Breast epithelium (tissue), 4 donors: ENCODE measurements at regions not wholly inside any gene's neighbourhood (a gene's known extent, or its start where the extent isn't known, plus 50 kb on each side); places are given as distances from the start of the nearest gene placed in this dataset.
"Not testable (repeated sequence)": the region's sequence is repeated elsewhere in the genome, so short reads cannot be mapped to it uniquely, and the experiment has no call there.

Experiments
- DNase-seq, 2 donors: peaks; one replicate each; pipeline ENCODE4 v3.0.0-alpha.2; 2019; ENCODE audit warnings: low spot score in 2 of 2
- H3K27ac ChIP-seq, 2 donors: fragments of 200-600 bp; sonication (generic) in 1 of 2; one replicate each; pipeline ENCODE4 v1.5.1; 2016 to 2019; ENCODE audit warnings: mild to moderate bottlenecking in 1 of 2
- H3K27me3 ChIP-seq, 2 donors: fragments of 200-600 bp; sonication (generic) in 1 of 2; one replicate each; pipeline versions ENCODE4 v1.5.1 to v1.6.0; 2017 to 2019; ENCODE audit warnings: control low read depth in 1 of 2, mild to moderate bottlenecking in 1 of 2
- H3K36me3 ChIP-seq: fragments of 200-600 bp; one replicate; pipeline ENCODE4 v1.5.1; 2019
- H3K4me1 ChIP-seq, 2 donors: fragments of 200-600 bp; sonication (generic); one replicate each; pipeline ENCODE4 v1.5.1; 2016 to 2019; ENCODE audit warnings: control low read depth in 1 of 2
- H3K4me3 ChIP-seq, 3 donors: fragments of 200-600 bp; sonication (generic); 1 replicate in 2 of 3; 2 replicates in 1 of 3; pipeline ENCODE4 v1.5.1; 2016 to 2019; ENCODE audit warnings: mild to moderate bottlenecking in 3 of 3, moderate library complexity in 2 of 3
- H3K9me3 ChIP-seq, 2 donors: fragments of 200-600 bp; sonication (generic) in 1 of 2; one replicate each; pipeline ENCODE4 v1.5.1; 2016 to 2019; ENCODE audit warnings: control low read depth in 1 of 2
- CTCF ChIP-seq, 3 donors: fragments of 450-650 bp; IDR thresholded peaks; one replicate each; pipeline ENCODE4 v1.5.1; 2016 to 2017; ENCODE audit warnings: antibody characterized with exemption in 3 of 3, mild to moderate bottlenecking in 3 of 3, moderate library complexity in 3 of 3
- POLR2A ChIP-seq: fragments of 450-650 bp; IDR thresholded peaks from one replicate; pipeline ENCODE4 v1.6.1; 2016; ENCODE audit warnings: antibody characterized with exemption, mild to moderate bottlenecking, moderate library complexity
- POLR2AphosphoS5 ChIP-seq, 3 donors: sonication (generic); formaldehyde crosslinking; IDR thresholded peaks; one replicate each; pipeline ENCODE4 v1.6.1; 2017; ENCODE audit warnings: antibody characterized with exemption in 3 of 3
- intact Hi-C: fragments of 100-400 bp; cut with DNase I; formaldehyde crosslinking; loops from one replicate; pipeline ENCODE4 v1.15.1; 2023; ENCODE audit warnings: low total_unique reads

- TF ChIP-seq POLR2AphosphoS5 (IDR thresholded peaks at IDR 0.05) = no peak
- intact Hi-C loops = no loop called here
- no peak overlapping the region for H3K27ac ChIP-seq
- H3K4me3 ChIP-seq = no peak overlapping the region
- no peaks in the 10 kb centered on the region for H3K36me3 ChIP-seq
- H3K4me1 ChIP-seq = no peaks in the 10 kb centered on the region
- no peak for DNase-seq
- no peaks in the 10 kb centered on the region for H3K27me3 ChIP-seq
- H3K9me3 ChIP-seq = no peaks in the 10 kb centered on the region
Measured at GRCh38 chr10:7108141-7108540, 302.7 kb downstream of the SFMBT2 start.

DNA sequence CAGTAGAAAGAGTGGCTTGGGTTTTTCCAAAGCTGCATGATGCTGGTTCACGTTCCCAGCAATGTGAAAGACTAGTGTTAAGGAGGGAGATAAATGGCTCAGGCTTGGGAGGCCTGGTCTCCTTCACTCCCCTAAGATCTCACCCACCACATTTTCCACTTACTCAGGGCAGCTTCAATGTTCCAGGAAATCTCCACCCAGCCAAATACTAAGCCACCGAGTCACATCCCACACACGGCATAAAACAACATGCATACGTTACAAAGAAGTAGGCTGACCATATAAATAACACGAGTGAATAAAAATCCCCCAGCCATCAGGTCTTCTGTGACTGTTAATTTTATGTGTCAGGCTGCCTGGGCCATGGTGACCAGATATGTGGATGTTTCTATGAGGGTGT lies 303.5 kb downstream of the SFMBT2 start:
- Histone ChIP-seq H3K4me3 (no peak overlapping the region), H3K27ac (no peak overlapping the region), H3K27me3 (no peaks in the 10 kb centered on the region), H3K36me3 (no peaks in the 10 kb centered on the region), H3K4me1 (no peaks in the 10 kb centered on the region), H3K9me3 (no peaks in the 10 kb centered on the region)
- TF ChIP-seq CTCF (IDR thresholded peaks at IDR 0.05) (no peak), POLR2AphosphoS5 (IDR thresholded peaks at IDR 0.05) (no peak), POLR2A (no peak)
- no peak for DNase-seq
- intact Hi-C loops = no loop called here

- H3K4me3 ChIP-seq, intact Hi-C loops, H3K9me3 ChIP-seq, H3K4me1 ChIP-seq, DNase-seq, H3K27ac ChIP-seq, H3K36me3 ChIP-seq, H3K27me3 ChIP-seq: not testable (repeated sequence)
Measured at GRCh38 chr10:7104379-7104778, 306.5 kb downstream of the SFMBT2 start.

DNA sequence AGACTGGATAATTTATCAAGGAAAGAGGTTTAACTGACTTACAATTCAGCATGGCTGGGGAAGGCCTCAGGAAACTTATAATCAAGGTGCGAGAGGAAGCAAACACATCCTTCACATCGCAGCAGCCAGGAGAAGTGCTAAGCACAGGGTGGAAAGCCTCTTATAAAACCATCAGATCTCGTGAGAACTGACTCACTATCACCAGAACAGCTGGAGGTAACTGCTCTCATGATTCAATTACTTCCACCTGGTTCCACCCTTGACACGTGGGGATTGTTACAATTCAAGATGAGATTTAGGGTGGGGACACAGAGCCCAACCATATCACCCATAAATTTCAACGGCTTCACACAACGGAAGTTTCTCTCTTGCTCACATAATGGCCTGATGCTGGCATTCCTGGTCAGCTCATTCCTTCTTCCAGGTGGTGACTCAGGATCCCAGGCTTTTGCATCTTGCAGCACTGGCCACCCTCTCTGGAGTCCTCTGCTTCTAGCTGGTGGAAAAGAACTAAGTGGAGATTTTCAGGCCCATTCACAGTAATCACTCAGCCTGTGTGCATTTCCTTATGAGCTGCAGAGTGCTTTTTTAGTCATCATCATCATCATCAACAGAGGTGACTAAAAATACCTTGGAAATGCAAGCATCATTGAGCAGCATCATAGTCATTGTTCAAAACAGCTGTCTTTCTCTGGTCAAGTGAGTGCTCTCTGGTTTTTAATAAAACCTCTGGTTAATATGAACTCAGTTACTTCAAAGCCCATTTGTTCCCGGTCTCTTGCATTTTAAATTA lies 308.1 kb downstream of the SFMBT2 start:
- no peak for DNase-seq
- no peaks in the 10 kb centered on the region for H3K4me1 ChIP-seq
- intact Hi-C loops = no loop called here
- H3K9me3 ChIP-seq = no peaks in the 10 kb centered on the region
- no peaks in the 10 kb centered on the region for H3K36me3 ChIP-seq
- TF ChIP-seq POLR2A = no peak
- TF ChIP-seq CTCF (IDR thresholded peaks at IDR 0.05) = no peak
- TF ChIP-seq POLR2AphosphoS5 (IDR thresholded peaks at IDR 0.05) = no peak
- no peaks in the 10 kb centered on the region for H3K27me3 ChIP-seq
- H3K27ac ChIP-seq = no peak overlapping the region
- no peak overlapping the region for H3K4me3 ChIP-seq

- TF ChIP-seq POLR2A = no peak
- no peak for TF ChIP-seq CTCF (IDR thresholded peaks at IDR 0.05)
- no peak for TF ChIP-seq POLR2AphosphoS5 (IDR thresholded peaks at IDR 0.05)
- Histone ChIP-seq H3K27ac (no peak overlapping the region), H3K4me3 (no peak overlapping the region), H3K9me3 (no peaks in the 10 kb centered on the region), H3K36me3 (no peaks in the 10 kb centered on the region), H3K27me3 (no peaks in the 10 kb centered on the region), H3K4me1 (no peaks in the 10 kb centered on the region)
- no peak for DNase-seq
- intact Hi-C loops = no loop called here
Measured at GRCh38 chr10:7102084-7102483, 308.8 kb downstream of the SFMBT2 start.

GRCh38 chr10:7101451-7101850 lies 309.4 kb downstream of the SFMBT2 start:
- no peaks in the 10 kb centered on the region for H3K36me3 ChIP-seq
- no peak overlapping the region for H3K27ac ChIP-seq
- H3K27me3 ChIP-seq = no peaks in the 10 kb centered on the region
- intact Hi-C loops = no loop called here
- TF ChIP-seq CTCF (IDR thresholded peaks at IDR 0.05) = no peak
- no peak for TF ChIP-seq POLR2A
- TF ChIP-seq POLR2AphosphoS5 (IDR thresholded peaks at IDR 0.05) = no peak
- H3K4me1 ChIP-seq = no peaks in the 10 kb centered on the region
- DNase-seq = no peak
- H3K4me3 ChIP-seq = no peak overlapping the region
- H3K9me3 ChIP-seq = no peaks in the 10 kb centered on the region
